Loucy (cell line): ENCODE measurements at regions not wholly inside any gene's neighbourhood (a gene's known extent, or its start where the extent isn't known, plus 50 kb on each side); places are given as distances from the start of the nearest gene placed in this dataset.

Experiments
- H2AFZ ChIP-seq: fragments of 200-600 bp; sonication (generic); 2 replicates; pipeline ENCODE4 v1.6.0; 2016; ENCODE audit warnings: antibody characterized with exemption, mild to moderate bottlenecking, low read length, moderate library complexity
- H3F3A ChIP-seq: fragments of 200-600 bp; 2 replicates; pipeline ENCODE4 v1.6.0; 2016; ENCODE audit warnings: antibody characterized with exemption, low read depth, mild to moderate bottlenecking
- H3K27me3 ChIP-seq: fragments of 200-600 bp; sonication (generic); 2 replicates; pipeline ENCODE4 v1.6.1; 2014; ENCODE audit warnings: low read length, mild to moderate bottlenecking; ENCODE audit not compliant: insufficient read depth, poor library complexity, severe bottlenecking
- H3K36me3 ChIP-seq: fragments of 200-600 bp; sonication (generic); 2 replicates; pipeline ENCODE4 v1.6.1; 2016; ENCODE audit warnings: low read length; ENCODE audit not compliant: insufficient read depth
- H3K4me1 ChIP-seq: fragments of 200-600 bp; sonication (generic); 2 replicates; pipeline ENCODE4 v1.5.1; 2014; ENCODE audit warnings: low read length, mild to moderate bottlenecking; ENCODE audit not compliant: insufficient read depth, poor library complexity, severe bottlenecking
- H3K4me2 ChIP-seq: fragments of 200-600 bp; sonication (generic); 2 replicates; pipeline ENCODE4 v1.6.0; 2014; ENCODE audit warnings: antibody characterized with exemption, low read length, low read depth, mild to moderate bottlenecking; ENCODE audit not compliant: poor library complexity, severe bottlenecking
- H3K4me3 ChIP-seq: fragments of 200-600 bp; sonication (generic); 2 replicates; pipeline ENCODE4 v1.5.1; 2014; ENCODE audit warnings: low read length, mild to moderate bottlenecking, mixed read lengths; ENCODE audit not compliant: poor library complexity, severe bottlenecking
- H3K79me2 ChIP-seq: fragments of 200-600 bp; sonication (generic); 2 replicates; pipeline ENCODE4 v1.6.1; 2014; ENCODE audit warnings: low read length; ENCODE audit not compliant: insufficient read depth
- H3K9ac ChIP-seq: fragments of 200-600 bp; sonication (generic); 2 replicates; pipeline ENCODE4 v1.6.0; 2014; ENCODE audit warnings: mild to moderate bottlenecking, low read depth, low read length, moderate library complexity; ENCODE audit not compliant: poor library complexity, severe bottlenecking
- H3K9me2 ChIP-seq: fragments of 200-600 bp; sonication (generic); replicated peaks from 2 replicates; pipeline ENCODE4 v1.6.1; 2016; ENCODE audit warnings: low read depth, low read length, mixed read lengths
- H3K9me3 ChIP-seq: fragments of 200-600 bp; sonication (generic); 2 replicates; pipeline ENCODE4 v1.6.1; 2014; ENCODE audit warnings: mild to moderate bottlenecking, antibody characterized with exemption, low read length, low read depth; ENCODE audit not compliant: insufficient read depth
- H4K20me1 ChIP-seq: fragments of 200-600 bp; sonication (generic); 2 replicates; pipeline ENCODE4 v1.6.0; 2014; ENCODE audit warnings: antibody characterized with exemption, low read length, mild to moderate bottlenecking; ENCODE audit not compliant: insufficient read depth, poor library complexity, severe bottlenecking
- CTCF ChIP-seq: fragments of 200-600 bp; sonication (generic); conservative IDR thresholded peaks from 2 replicates; pipeline ENCODE4 v1.5.1; 2014; ENCODE audit warnings: mild to moderate bottlenecking, antibody characterized with exemption, low read length
- EZH2phosphoT487 ChIP-seq: fragments of 200-600 bp; IDR thresholded peaks from 2 replicates; pipeline ENCODE4 v1.6.1; 2018; ENCODE audit warnings: antibody characterized with exemption, mild to moderate bottlenecking, moderate library complexity, borderline replicate concordance

- no peak for TF ChIP-seq EZH2phosphoT487
- TF ChIP-seq CTCF = no peak
- no peak overlapping the region for H3K9ac ChIP-seq
- no peaks in the 10 kb centered on the region for H3K9me2 ChIP-seq
- no peaks in the 10 kb centered on the region for H3F3A ChIP-seq
- H3K4me3 ChIP-seq = no peak overlapping the region
- H3K4me1 ChIP-seq = no peaks in the 10 kb centered on the region
- H4K20me1 ChIP-seq = no peaks in the 10 kb centered on the region
- no peaks in the 10 kb centered on the region for H3K79me2 ChIP-seq
- H2AFZ ChIP-seq = no peak overlapping the region
- no peaks in the 10 kb centered on the region for H3K9me3 ChIP-seq
- no peaks in the 10 kb centered on the region for H3K27me3 ChIP-seq
- H3K4me2 ChIP-seq = no peak overlapping the region
- no peaks in the 10 kb centered on the region for H3K36me3 ChIP-seq
Observed at GRCh38 chr6:113594726-113595125, 262.4 kb upstream of the MARCKS start.

DNA sequence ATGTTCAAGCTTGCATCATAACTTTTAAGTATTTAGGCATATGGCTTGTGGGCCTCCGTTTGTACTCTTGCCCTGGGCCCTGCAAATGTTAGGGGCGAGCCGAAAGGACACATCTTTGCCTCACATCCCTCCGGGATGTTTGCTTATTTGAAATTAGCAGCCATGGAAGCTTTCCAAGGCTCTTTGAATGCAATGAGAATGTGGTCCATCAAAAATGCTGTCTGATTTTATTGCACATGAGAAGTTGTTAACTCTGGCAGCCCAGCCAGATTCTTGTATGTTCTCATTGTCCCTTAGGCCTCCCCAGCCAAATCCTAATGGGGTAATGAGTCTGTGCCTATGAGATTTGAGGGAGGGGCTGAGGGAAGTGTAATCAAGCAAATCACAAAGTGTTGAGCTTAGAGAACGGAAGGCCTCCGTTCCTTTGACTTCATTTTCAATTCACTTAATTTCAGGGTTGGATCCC, 261.2 kb upstream of the MARCKS start:
- Histone ChIP-seq H3K9me3 (no peaks in the 10 kb centered on the region), H4K20me1 (no peaks in the 10 kb centered on the region), H2AFZ (no peak overlapping the region), H3F3A (no peaks in the 10 kb centered on the region), H3K27me3 (no peaks in the 10 kb centered on the region), H3K79me2 (no peaks in the 10 kb centered on the region), H3K36me3 (no peaks in the 10 kb centered on the region), H3K9me2 (no peaks in the 10 kb centered on the region), H3K4me1 (no peaks in the 10 kb centered on the region), H3K4me2 (no peak overlapping the region), H3K4me3 (no peak overlapping the region), H3K9ac (no peak overlapping the region)
- TF ChIP-seq CTCF (no peak), EZH2phosphoT487 (no peak)

DNA sequence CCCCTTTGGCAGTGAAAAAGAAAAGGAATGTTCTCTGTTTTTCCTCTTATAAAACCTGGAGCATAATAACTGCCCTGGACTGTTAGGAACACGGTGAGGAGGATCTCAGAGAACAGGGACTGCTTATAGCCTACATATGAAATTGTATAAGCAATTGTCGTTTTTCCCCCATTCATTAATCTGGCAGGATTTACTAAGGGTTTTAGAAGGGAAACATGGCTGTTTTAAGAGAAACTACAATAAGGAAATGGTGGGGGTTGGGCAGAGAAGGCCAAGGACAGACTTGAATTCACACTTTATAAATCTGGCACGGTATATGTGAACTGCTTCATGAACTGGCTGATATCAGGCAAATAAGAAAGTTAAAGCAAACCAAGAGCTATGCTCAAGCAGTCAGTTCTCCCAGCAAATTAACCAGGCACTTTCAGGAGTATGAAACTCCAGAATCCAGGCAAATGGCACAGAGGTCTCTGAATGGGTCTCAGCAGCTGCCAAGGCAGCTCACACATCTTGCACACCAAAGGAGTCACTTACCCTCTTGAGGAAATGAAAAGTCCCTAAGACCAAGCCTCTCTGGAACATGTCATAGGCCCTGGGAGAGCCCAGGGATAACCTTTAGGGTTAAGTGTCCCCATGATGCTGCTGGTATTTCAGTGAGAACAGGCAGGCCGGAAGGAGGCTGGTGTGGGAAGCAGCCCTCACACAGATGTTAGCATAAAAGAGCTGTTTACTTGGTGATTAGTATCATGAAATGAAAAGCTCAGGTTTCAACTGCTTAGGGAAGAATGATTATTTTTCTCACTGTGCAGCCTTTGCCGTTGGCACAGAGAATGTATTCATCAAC, 260.5 kb upstream of the MARCKS start:
- Histone ChIP-seq H4K20me1 (no peaks in the 10 kb centered on the region), H3K4me2 (no peak overlapping the region), H3K36me3 (no peaks in the 10 kb centered on the region), H2AFZ (no peak overlapping the region), H3K79me2 (no peaks in the 10 kb centered on the region), H3K4me3 (no peak overlapping the region), H3F3A (no peaks in the 10 kb centered on the region), H3K9me3 (no peaks in the 10 kb centered on the region), H3K9ac (no peak overlapping the region), H3K27me3 (no peaks in the 10 kb centered on the region), H3K4me1 (no peaks in the 10 kb centered on the region), H3K9me2 (no peaks in the 10 kb centered on the region)
- no peak for TF ChIP-seq CTCF
- no peak for TF ChIP-seq EZH2phosphoT487
